Stromal cell of bone marrow (primary cell): ENCODE measurements at regions not wholly inside any gene's neighbourhood (a gene's known extent, or its start where the extent isn't known, plus 50 kb on each side); places are given as distances from the start of the nearest gene placed in this dataset.
A peak's percentile ranks its signal among the peaks of the same experiment; 100 is the strongest.

Source experiments
- DNase-seq: peaks from one replicate; pipeline ENCODE4 v3.0.0-alpha.2; 2012; ENCODE audit warnings: low read depth

DNA sequence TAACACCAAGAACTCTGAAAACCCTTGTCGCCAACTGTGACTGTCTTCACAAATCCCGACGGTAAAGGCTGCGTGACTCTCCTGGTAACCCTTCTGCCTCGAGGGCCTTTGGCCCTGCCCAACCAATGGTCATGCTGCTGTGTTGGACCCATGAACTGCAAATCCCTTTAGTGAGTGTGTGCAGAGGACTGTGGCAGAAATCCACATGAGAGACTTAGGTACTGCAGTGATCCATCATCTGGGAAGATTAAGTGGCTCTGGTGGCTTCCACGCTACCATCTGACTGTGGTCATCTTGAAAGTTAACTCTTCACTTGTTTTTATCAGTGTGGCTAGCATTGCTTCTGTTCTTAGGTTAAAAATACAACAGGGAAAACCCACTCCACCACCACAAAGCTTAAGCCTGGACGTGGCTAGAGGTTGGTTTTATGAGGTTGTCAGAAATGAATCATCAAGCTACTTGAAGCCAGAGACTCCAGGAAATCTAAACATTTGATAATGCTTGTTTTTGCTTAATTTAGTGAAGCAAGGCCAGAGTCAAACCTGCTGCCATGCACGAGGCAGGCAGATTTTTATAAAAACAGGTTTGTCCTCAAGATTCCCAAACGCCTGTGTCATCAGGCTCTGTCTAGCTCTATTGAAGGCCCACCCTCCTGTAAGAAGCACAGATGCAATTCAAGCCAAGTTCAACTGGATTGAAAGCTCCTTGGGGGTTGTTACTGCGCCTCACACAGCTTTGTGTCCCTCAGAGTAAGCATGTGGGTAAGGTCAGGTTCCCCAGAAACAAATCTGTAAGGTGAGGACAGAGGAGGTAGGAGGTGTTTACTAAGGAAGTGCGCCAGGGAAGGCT, 52.7 kb upstream of the ERCC6L2 start:
- DNase-seq, result peak; percentile 57

DNA sequence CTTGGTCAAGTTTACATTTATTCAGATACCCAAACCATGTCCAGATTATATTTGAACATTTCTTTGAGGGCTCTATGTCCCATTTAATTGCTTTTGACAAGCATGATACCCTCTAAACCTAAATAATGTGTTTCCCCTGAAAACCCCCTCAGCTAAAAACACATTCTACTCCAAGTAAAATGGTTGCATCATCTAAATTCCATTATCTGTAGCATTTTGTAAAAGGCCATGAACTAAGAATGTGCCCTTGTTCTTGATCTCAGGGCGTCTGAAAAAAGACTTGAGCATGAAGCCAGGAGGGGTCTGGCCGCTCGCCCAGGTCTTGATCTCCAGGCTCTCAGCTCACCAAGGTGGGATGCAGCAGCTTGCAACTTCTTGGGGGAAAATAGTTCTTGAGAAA, 53.5 kb upstream of the ERCC6L2 start:
- no peak for DNase-seq

DNA sequence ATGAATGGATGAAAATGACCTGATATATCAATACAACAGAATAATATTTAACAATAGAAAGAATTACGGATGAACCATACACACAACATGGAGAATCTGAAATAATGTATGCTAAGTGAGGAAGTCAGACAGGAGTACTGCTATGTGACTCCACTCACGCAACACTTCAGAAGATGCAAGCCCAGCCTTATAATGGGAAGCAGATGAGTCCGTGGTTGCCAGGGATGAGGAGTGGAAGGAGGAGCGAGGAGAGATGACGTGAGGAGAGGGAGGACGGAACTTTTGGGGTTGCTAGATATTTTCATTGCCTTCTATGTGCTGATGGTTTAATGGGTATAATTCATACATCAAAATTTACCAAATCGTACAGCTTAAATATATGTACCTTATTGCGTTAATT, 55.4 kb upstream of the ERCC6L2 start:
- no peak for DNase-seq

DNA sequence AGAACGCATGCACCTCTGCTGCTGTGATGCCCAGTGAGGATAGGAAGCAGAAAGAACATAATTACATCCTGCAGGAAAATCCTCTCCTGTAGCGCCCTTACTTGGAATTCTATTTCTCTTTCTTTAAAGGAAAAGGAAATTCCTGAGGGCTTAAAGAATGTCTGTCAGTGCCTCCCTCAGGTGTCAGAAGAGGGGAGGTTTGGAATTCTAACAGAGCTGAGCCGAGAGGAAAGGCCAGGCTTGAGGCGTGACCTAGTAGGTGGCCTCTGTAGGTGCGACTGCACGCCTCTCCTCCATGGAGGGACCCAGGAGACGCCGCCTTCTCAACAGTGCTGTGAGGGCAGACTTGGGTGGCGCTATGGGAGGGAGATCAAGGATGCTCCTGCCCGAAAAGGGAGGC, 55.9 kb upstream of the ERCC6L2 start:
- no peak for DNase-seq

DNA sequence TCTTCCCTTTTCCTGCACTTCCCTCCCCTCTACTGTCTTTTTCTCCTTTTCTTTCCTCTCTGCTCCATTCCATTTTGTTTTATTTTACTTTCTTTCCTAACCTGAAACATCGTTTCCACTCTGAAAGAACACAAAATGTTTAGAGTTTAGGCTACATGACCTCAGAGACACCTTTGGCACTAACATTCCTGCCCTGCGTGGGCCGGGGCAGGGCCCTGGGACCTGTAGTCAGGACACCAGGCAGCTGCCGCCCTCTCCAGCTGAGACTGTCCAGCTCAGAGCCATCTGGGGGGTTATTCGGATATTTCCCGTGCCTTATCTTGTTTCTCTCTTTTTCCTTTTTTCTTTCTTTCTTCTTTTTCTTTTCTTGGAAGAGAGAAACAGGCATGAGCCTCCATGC, 58.3 kb upstream of the ERCC6L2 start:
- no peak for DNase-seq

DNA sequence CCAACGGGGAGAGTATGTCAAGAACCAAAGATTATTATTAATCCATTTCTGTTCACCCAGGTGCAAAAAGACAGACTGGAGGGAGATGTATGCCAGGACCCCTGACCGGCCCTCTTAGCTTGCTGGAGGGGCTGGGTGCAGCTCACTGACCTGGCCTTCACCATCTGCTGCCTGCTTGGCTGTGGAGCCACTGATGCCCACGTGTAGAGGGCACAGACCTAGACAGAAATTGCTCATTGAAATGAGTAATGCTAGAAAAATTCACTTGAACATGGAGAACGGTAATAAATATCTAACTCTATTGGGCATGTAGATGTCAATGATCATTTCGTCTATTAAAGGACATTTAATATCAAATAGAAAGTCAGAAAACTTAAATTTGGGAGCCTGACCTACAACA, 58.8 kb upstream of the ERCC6L2 start:
- no peak for DNase-seq

DNA sequence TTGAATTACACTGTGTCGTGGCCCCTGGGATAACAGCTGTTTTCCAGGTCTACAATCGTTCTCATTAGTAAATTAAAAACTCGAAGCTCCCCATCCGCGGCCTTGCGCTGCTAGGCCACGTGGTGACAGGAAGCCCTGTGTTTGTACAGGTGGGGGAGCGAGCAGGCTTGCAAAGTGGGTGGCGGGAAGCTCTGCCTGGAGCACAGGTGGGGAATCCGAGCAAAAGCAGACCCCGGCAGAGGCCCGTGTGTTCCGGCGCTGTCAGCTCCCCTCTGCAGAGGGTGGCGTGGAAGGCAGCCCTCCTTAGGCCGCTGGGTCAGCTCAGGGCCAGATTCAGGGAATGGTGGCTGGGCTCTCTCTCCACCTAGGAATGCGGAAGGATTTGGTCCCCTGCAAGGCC, 59.5 kb upstream of the ERCC6L2 start:
- no peak for DNase-seq

DNA sequence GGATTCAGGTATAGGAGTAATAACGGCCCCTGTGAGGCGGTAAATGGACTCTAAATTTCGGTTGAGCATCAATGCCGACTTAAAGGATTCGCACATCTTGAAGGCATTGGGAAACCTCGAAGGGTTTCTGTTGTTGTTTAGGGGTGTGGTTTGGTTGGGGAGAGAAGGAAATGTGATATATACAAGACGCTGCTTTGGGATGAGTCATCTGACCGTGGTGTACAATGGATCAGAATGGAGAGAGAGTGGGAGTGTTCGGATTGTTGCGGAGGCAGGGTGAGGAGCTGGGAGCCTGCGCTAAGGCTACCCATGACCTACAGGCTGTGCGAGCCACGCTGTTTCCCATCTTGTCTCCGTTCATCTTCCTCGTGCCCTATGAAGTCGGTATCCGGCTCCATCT, 60.4 kb upstream of the ERCC6L2 start:
- DNase-seq, result peak; percentile 19

DNA sequence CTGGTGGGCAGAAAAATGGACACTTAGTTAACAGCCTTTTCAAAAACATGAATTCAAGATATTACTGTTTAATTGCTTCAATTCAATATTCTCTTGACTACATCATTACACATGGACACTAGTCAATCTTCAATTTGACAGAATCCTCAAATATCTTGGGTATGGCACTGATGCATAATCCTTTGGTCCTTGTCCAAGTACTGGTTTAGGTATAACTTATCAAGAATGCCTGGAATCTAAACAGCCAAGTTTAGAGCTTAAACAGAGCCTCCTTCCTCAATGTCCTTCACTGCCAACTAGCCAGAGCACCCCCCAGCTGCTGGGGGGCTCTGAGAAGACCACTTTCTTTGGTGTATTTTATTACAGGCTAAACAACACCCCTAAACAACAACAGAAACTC, 61.6 kb upstream of the ERCC6L2 start:
- no peak for DNase-seq

DNA sequence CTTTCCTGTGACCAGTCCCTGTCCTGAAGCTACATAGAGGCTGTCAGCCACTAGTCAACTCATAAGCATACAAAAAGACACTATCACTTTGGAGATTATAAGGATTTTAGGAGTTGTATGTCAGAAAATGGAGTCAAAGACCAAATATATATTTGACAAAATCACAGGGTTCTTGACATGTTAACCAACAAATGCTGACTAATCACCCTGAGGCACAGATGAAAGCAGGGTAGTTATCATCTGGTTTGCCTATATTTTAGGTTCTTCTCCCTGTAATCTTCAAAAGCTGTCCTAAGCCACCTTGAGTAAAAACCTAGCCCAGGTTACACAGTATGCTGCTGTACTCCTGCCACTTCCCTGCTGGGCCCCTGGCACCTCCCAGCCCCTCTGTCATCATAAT, 64.7 kb upstream of the ERCC6L2 start:
- DNase-seq, result no peak

DNA sequence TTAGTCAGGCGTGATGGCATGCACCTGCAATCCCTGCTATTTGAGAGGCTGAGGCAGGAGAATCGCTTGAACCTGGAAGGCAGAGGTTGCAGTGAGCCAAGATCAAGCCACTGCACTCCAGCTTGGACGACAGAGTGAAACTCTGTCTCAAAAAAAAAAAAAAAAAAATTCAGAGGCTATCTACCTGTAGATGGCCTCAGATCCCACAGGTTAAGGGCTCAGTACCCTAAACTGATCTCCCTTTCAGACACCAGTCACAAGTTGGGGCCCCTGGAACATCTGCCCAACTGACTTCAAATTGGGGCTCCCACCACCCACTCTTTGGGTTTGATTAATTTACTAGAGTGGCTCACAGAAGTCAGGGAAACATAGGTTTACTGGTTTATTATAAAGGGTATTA, 65.4 kb upstream of the ERCC6L2 start:
- no peak for DNase-seq

DNA sequence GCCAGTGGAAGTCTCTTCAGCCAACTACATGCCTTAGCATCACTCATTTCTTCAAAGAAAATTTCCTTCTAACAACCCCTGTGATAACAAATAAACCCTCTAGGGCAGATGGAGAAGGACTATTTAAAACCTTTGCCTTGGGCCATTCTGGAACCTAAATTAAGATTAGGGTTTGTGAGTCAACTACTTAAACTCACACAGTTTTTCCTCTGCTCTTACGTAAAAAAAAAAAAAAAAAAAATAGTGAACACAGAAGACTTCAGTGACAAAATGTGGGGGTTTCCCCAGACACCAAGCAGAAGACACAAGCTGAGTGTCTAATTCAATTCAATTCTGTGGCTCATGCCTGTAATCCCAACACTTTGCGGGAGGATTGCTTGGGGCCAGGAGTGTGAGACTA, 65.8 kb upstream of the ERCC6L2 start:
- no peak for DNase-seq

DNA sequence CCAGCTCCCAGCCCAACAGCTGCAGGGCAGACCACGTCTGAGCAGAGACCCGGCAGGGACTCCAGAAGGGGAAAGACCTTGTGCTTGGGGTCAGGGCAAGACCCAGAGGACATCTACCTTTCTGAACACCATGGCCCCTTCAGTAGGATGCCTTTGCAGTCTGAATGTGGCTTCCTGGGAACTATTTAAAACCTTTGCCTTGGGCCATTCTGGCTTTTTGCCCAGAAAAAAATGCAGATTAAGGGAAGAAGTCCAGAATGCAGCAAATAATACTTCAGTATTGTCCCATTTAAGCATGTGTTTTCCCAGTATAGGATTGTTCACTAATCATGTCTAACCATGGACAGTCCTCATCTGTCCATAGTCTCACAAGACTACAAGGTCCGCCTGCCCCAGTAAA, 67.5 kb upstream of the ERCC6L2 start:
- no peak for DNase-seq

DNA sequence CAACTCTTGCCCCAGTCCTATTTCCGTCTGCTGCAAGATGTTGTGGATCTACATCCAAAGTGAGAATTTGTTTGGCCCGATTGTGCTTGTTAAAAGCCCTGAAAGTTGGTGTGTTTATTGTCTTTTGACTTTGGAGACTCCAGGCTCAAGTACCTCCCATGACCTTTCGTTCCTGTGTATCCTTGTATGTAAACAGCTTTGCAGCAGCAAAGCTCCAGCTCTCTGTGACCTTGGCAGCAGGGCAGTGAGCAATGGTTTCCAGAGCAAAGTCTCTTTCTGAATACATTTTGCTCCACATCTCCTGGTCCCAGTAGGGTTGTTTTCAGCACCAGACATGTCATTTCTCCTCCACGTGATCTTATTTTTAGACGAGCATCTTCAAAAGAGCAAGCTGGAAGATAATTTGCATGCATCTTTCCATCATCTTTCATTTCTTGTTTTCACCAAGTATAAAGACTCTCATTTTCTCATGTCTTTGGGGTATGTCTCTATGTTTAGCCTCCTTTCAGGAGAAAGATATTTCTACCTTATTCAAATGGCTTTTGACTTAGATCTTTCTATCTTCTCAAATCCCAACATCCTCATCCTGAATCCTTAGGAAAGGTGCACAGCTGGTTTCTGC, 68.1 kb upstream of the ERCC6L2 start:
- no peak for DNase-seq

DNA sequence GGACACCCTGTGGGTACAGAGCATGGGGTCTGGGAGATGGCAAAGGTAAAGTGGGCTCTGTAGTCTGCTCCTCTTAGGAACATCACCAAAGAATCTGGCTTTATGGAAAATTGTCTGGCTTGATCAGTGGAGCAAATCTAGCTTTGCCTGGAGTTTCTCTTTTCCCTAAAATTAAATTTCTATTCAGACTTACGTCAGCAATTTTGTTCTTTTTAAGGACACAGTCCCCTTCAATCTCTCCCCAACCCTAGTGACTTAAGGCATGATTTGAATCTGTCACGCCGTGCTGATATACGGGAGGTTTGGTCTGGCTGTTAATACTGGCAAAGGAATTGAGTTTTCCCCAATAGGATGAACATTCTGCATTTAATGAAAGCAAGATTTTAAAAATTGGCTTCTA, 72.3 kb upstream of the ERCC6L2 start:
- no peak for DNase-seq

DNA sequence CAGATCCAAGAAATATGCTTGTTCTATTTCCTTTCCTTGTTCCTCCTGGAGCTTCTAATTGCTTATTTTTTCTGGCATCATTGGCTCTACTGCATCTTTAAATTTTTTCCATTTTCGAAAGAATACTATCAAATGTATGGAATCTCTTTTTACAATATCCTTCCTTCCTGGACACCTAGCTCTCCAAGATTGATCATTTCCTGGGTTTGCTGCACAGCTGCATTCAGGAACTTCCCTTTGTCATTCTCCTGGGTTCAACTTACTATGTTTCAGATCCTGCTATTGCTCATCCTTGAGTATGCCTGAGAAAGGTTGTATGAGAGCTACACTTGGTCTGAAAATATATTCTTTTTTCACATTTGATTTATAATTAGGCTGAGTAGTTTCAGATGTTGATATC, 73.7 kb upstream of the ERCC6L2 start:
- DNase-seq, result no peak

DNA sequence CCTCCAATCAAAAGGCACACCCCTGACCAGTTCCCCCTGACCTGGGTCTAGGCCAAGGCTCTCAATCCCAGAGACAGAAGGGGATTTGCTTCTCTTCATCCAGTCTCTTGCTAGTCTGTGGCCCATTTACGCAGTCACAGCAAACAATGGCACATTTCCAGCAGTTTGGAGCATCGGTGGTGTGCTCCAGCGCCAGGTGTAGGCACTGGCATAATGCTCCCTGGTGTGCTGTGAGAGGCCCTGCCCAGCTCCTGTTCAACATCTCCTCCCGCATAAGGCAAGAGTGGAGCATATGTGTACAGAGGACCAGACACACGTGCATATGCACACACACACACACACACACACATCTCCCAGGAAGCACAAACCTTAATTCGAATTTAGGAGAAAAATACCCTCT, 79.5 kb upstream of the ERCC6L2 start:
- DNase-seq, result no peak

DNA sequence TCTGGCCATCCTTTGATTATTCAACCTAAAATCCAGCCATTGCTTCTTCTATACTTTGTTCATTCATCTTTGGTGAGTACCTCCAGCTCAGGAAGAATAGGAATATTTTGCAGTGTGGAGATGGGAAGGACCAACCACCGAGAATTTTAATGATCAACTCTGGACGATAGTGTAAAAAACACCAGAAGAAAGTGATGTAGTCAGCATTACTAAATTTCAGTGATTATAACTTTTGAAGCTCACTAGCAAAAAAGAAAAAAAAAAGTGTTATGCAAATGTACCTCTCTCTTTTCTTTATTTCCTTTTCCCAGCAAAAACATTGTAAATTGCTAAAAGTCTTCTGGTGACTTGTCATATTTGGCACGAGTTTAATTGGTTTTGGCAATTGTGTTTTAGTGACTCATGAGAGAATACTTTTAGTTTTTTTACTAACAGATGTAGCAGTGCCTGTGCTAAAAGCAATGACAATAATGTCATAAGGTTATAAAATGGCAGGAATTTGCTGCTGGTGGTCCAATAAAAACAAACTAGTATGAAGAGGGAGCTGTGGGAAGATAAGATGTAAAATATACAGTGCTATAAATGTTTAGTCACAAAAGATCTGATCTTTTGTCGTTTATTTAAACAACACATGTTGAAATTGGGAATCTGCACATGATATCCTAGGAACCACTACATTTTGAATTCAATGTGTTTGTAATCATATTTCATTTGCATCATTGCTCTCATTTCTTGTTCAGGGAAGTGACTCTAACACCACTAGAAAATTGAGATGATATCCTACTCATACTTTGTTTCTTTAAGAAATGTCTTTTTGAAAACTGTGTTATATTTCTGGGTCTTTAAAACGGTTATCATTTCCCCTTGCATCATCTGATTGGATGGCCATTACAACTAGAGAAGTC, 81.3 kb upstream of the ERCC6L2 start:
- DNase-seq, result peak; percentile 95

DNA sequence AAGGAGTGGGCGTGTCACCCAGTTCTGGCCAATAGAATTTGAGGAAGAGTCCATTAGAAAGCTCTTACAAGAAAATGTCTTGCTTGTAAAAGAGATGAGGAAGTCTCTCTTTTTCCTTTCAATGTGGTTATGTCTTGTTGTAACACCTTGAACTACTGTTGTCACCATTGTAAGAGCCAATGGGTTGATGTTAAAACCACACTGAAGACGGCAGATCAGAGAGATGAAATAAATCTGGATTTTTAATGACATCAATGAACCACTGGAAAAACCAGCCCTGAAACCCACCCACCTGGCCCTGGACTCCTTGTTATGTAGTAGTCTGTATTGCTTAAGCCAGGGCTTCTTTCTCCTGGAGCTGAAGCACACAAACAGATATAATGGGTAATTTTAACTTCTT, 83.8 kb upstream of the ERCC6L2 start:
- DNase-seq, result no peak

DNA sequence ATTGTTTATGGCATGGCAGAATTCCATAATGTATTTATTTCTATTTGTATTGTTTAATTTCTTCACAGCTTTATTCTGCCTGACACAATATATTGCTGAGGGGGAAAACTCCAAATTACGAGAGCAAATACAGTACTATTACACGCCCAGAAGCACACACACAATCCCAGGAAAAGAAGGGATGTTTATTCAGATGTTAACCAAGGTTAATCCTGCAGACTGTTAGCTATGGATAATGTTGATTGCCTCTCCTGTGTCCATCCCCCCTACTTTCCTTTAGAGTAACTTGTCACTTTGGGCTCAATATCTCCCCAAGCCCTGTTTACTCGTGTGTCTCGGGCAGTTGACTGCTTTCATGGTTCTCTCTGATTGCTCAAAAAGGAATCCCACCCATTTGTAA, 84.2 kb upstream of the ERCC6L2 start:
- no peak for DNase-seq

DNA sequence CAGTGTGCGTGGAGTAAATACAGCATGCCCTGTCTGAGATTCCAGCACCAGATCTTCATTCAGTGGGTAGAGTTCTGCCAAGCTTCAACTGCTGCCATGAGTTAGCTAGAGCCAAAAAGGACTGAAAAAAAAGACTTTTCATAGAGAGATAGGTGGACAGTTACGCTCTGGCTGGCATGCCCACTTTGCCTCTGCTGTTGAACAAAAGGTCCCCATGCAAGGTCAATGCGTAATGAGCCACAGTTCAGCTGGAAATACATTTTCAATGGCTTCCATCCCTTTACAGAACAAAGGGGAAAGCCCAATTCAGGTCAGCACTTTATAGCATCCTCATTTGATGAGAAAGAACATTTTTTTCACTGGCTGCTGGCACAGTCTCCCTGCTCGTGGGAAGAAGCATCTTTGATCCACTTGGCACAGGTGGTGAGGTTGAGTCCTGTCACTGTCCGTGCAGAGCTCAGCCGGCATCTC, 86.9 kb upstream of the ERCC6L2 start:
- DNase-seq, result no peak

DNA sequence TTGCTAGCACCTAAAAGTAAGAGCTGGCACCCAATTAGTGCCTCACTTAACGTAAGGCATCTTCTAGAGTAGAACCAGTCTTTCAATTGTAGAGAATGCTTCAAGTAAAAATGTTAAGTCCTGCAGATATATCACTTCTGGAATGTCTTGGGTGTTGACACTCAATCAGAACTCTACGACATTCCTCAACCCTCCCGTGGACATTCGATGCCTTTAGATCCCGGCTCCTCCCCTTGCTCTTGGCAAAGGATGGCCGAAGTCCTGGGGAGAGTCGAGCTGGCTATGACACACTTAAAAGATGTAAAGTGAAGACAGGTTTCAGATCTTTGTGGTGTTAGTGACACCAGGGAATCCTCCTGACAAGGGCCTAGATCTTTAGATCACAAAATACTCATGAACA, 87.5 kb upstream of the ERCC6L2 start:
- DNase-seq, result no peak

DNA sequence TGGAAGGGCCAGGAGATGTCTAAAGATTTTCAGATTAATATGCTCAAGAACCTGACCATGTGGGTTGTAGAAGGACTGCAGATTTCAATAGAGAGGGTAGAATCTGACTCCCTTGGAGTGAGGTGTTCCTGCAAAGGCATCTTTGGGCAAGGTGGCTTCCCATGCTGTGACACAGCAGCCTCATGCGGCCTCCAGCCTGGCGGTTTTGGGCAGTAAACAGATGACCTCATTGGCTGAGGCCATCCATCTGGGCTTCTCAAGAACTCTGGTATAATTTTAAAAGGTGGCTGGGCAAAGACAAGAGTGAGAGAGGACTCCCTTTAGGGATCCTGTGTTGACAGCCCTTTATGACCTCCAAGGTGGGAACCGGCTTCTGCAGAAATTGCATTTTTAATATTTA, 90.3 kb upstream of the ERCC6L2 start:
- no peak for DNase-seq
